NCI-H526 treated with DMSO at 0.1 percent for 48 hours (cell line): ENCODE measurements at regions not wholly inside any gene's neighbourhood (a gene's known extent, or its start where the extent isn't known, plus 50 kb on each side); places are given as distances from the start of the nearest gene placed in this dataset.

ENCODE experiments used
- DNase-seq: peaks from one replicate; lab custom pipeline; 2025; lab: John Stamatoyannopoulos, UW

DNA sequence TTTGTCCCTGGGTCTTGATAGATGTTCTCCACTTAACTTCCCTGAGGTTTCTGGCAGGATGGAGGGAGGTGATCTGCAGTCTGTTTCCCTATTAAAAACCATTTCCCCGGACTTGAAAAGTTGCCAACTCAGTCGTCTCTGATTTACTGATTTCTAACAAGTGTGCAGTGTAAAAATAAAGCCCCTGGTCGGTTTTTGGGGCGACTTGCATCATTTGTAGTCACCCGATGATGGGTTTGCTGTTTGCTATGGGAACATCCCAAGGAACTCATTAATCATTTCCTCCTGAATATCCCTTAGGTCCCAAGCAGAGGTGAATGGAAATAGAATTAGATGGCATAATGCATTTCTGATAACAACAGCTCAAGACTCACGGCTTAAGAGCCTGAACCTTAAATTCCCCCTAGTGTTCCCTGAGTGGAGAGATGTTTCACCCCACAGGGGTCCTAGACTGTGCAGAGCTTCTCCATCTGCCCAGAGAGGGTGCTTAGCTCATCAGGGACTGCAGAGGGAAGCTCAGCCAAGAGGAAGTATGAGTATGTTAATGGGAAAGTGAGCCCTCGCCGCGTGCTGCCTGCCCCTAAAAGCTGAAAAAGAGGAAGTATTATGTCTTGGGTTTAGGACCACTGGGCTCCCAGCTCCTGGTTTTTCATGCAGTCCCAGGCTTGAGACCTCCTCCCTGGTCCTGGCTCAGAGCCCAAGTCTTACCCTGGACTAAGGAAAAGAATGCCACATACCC is 115.1 kb upstream of the DAP start:
- DNase-seq, result no peak

GRCh38 chr5:10875201-10875768 is 114.3 kb upstream of the DAP start:
- DNase-seq, result no peak

- DNase-seq, result no peak
Observed at GRCh38 chr5:10874541-10874940, 113.5 kb upstream of the DAP start.

DNA sequence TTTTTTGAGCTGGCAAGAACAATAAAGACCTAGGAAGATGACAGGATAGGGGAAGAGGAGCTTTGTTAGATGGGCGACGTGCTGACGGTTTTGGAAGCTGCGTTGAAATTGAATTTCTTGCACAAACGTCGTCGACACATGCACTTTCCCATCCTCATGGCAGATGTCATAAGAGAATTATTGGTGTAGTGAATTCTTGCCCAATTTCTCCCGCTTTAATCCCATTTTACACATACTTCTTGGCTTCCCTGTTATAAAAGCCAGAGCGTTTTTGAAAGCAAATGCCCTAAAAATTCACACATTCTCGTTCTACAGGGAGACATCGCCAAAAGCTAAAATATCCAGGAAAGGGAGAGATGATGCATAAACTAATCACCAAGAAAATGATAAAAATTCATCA is 109.8 kb upstream of the DAP start:
- DNase-seq, result no peak

DNA sequence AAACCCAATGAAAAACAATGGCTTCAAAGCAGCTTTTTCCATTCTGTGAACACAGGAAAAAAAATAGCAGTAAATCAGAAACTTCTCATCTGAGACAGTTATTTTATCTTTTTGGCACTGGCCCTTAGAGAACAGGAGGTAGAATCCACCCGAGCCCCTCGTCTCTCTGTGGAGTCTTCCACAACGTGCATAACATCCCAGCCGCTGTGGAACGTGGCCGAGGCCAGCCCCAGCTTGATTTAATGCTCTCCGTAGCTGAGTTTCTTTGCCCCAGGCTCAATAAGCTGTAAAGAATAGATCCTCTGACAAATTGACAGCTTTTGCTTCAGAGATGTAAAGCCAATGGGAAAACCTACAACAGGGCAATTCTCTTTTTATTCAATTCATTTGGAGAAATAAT is 107.9 kb upstream of the DAP start:
- DNase-seq, result no peak

DNA sequence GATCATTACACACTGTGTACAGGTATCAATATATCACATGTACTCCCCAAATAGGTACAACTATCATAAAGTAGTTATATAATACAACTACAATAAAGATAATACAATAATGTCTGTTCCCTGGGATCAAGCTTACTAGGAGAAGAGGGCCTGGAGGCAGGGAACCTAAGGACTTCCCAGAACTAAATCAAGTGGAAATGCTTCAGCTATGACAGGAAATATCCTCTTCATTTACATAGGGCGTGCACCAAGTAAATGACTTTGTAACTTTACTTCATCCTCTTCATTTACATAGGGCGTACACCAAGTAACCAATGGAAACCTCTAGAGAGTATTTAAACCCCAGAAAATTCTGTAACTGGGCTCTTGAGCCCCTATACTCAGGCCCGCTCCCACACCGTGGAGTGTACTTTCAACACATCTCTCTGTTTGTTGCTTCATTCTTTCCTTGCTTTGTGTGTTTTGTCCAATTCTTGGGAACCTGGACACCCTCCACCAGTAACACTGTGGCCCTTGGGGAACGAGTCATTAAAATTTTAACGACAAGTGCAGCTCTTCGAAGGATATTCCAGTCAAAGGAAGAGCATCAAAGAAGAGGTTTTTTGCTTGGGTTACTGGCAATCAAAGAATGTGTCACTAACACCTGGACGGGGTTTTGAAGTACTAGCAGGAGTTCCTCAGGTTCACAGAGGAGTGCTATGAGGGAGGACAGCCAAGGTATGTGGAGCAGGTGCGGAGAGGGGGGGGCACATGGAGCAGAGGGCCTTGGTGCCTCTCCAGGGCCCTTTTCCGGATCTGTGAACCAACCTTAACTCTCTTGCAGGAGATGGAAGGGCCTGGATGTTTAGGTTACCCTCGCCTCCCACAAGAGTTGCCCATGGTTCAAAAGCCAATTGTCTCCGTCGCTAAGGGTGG is 106.6 kb upstream of the DAP start:
- no peak for DNase-seq

DNA sequence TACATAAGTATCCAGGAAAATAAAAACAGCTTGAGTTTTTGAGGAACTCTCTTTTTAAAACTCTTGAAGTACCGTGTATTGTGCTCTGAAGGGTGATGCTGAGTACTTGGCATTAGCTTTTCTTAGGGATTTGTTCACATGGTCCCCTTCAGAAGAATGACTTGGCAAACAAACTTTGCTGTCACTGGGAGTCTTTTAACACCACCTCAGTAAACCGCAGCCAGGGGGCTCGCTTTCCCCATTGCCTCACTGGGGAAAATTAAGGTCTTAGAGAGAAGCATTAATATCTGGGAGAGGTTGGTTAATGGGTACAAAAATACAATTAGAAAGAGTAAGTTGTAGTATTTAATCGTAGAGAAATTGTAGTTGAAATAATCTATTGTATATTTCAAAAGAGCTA is 105.9 kb upstream of the DAP start:
- DNase-seq, result no peak

DNA sequence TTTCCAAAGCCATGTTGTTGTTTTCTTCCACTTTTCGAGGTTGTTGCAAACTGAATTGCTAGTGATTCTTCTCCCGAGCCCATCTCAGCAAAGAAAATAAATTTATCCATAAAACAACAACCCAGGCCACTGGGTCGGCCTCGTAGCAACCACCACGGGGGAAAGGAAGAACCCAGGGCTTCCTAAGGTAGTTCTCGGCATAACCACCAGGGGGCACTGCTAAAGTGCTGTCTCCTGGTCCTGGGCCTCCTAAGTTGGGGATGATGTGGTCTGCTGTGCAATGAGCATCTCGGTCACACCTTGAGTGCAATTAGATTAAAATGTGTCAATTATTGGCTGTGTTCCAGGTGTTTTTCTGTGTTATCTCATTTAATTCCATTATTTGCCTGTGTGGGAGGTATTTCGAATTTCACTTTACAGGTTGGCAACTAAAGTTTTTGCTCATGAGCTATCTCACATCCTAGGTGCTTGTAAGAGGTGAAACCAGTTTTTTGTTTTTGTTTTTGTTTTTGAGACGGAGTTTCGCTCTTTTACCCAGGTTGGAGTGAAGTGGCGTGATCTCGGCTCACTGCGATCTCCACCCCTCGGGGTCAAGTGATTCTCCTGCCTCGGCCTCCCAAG is 102.8 kb upstream of the DAP start:
- peak; percentile 31 for DNase-seq

DNA sequence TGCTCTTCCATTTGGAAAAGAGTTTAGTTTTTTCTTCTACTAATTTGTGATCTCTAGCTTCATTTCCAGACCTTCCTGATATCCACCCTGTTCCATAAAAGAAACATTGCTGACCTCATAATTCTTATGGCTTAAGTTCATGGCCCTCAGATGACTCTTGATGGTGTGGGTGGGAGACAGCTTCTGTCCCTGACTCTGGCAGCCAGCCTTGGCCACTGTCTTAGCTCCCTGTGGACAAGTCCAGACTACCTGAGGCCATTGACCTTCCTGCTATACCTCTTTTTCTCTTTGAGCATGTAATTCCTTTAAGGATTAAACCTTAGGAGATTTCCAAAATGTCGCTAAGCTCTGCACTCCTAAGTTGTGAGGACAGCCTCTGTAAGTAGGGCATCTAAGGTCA is 101.1 kb upstream of the DAP start:
- no peak for DNase-seq

DNA sequence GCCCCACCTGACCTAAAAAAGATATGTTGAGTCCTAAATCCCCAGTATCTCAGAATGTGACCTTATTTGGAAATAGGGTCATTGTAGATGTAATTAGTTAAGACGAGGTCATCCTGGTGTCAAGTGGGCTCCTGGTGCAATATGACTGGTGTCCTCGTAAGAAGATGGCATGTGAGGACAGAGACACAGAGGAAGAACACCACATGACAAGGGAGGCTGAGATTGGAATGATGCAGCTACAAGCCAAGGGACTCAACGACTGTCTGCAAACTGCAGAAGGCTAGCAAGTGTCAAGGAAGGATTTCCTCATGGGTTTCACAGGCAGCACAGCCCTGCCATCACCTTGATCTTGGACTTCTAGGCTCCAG is 100.4 kb upstream of the DAP start:
- no peak for DNase-seq

DNA sequence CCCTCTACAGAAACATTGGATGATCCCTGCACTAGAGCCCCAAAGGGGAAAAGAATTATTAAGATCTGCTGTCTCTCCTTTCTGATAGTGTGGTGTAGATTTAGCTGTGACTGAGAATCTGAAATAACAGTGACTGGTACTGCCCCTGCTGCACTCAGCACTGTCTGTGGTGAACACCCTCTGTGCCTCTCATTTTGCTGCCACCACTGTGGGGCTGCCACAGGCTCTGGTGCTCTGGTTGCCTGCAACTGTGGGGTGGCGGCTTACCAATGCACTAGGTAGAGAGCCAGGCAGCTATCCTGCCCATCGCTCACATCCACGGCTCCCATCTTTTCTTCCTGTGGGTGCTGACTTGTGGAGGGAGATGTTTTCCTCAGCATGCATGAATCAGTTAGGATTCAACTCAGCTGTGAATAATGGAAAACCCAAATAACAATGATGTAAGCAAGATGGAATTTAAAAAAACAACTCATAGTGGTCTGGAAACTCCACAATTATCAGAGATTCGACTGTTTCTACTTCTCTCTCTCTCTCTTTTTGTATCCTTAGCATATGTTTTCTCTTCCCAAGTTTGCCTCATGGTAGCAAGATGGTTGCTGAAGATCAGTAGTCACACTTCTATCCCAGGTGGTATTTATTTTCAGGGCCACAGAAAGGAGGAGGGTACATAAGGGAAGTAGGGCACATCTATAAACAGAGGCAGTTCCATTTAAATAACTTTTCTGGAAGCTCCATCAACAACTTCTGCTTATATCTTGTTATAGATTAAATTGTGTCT is 99.8 kb upstream of the DAP start:
- DNase-seq, result no peak

GRCh38 chr5:10860196-10860543 is 99.1 kb upstream of the DAP start:
- no peak for DNase-seq

DNA sequence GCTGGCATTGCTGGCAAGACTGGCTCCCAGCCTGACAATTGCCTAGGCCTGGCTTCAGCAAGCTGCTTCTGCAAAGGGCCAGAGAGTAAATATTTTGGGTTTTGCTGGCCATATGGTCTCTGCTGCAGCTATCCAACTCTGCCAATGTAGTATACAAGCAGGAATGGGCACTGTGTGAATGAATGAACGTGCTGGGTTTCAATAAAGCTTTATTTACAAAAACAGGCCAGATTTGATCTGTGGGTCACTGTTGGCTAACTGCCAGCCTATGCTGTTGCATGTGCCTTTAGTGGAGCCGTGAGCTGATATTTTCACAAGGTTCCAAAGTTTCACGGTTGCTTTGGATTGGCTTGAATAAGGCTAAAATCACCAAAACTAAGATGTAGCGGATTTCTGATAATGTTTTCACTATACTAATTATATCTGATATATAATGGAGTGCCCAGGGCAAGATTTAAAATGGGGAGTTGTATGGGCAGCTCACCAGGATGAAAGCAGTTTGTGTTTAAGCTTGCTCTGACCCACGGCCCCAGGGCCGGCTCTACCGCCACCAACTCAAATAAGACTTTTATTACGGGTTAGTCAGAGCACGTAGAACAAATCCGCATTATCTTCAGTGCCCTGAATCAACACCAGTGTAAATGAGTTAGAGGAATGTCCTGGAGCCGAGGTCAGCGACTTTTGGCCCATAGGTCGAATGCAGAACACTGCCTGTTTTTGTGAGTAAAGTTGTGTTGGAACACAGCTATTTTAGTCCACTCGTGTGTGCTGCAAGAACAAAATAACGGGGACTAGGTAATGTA is 98.6 kb upstream of the DAP start:
- no peak for DNase-seq

DNA sequence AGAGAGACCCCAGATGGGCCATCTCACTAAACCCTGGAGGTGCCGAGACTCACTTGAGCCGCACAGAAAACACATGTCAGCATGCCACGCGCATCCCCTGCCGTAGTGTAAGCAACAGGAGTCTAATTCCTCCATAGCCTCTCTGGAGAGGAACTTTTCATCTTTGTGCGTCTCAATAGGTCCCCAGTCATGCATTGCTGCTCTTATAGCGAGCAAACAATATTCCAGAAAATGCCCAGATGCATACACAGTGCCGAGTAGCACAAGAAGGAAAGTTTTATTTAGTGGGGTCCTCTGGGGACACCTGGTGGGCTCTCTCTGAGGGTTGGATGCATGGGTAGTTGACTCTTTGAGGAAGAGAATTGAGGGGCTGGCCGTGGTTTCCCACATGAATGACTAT is 97.9 kb upstream of the DAP start:
- no peak for DNase-seq

GRCh38 chr5:10858307-10858706 is 97.3 kb upstream of the DAP start:
- no peak for DNase-seq

GRCh38 chr5:10857338-10857733 is 96.3 kb upstream of the DAP start:
- no peak for DNase-seq

DNA sequence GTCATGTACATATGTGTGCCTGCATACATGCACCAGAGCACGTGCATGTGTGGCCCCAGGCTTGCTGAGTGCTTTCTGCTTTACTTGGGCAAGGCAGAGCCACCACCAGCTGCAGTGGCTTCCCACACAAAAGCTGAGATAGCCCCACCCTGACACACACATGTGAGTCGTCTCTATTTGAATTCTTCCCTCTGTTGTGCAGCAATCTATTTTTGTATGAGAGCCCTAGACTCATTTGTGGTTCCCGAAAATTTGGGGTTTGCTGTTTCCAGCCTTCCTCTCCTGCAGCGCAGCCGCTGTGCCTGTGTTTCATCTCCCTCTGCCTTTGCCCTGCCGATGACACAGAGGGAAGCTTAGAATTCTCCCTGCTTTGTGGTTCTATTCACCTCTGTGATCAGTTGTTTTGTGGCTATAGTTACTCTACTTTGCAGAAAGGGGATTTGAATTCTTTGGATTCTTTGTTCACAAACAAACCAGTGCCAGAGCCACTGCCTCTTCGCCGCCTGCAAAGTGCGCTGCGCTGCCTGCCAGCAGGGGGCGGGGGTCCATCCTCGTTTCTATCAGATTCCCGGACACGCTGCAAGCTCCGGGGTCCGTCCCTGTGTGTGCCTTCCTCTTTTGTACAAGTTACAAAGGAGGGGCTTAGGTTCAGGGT is 95.8 kb upstream of the DAP start:
- peak; percentile 46 for DNase-seq

DNA sequence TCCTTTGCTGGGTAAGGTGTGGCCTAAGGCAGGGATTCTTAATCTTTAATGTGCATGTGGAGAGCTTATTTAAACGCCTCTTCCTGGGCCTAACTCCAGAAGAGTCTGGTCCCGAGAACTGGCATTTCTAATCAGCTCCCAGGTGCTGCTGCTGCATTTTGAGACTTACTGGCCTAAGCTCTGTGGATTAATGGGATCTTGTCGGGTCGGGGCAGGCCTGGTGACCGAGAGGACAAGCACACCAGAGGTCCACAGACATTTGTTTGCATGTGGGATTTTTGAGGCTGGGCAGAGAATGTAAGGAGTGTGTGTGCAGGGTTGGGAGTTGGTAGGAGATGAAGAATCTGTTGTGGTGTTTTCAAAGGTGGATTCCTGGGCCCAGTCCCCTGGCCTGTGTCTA is 95.0 kb upstream of the DAP start:
- no peak for DNase-seq

DNA sequence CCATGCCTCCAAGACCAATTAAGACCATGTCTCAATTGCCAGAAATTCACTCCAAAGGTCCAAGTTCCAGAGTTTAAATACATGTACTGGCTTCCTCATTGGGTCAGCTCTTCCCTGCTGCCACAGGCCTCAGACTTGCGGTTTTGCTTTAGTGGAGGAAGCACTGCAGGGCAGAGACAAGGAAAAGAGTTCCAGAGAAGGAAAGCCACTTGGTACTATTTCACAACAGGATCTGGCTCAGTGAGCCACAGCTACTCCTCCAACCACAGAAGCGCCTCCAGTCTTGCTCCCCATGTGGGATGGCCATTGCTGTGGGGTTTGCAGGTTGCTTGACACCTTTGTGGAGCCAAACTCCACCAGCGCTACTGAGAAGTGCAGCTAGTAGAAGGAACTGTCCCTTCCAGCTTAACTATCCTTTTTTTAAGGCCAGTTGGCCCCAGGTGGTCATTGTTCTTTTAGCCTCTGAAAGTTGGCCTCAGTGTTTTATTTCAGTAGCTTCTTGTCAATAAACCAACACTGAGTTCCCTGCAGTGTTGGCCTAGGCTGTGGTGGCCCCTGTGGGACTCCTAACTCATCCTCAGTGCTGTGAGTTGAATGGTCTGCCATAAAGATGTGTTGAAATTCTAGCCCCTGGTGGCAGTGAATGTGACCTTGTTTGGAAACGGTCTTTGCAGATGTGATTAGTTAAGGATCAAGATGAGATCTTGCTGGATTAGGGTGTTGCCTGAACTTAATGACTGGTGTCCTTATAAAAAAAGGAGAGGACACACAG is 93.7 kb upstream of the DAP start:
- no peak for DNase-seq

- no peak for DNase-seq
Observed at GRCh38 chr5:10853154-10853553, 92.1 kb upstream of the DAP start.
